ENCODE measurements at regions not wholly inside any gene's neighbourhood (a gene's known extent, or its start where the extent isn't known, plus 50 kb on each side); places are given as distances from the start of the nearest gene placed in this dataset.

DNA sequence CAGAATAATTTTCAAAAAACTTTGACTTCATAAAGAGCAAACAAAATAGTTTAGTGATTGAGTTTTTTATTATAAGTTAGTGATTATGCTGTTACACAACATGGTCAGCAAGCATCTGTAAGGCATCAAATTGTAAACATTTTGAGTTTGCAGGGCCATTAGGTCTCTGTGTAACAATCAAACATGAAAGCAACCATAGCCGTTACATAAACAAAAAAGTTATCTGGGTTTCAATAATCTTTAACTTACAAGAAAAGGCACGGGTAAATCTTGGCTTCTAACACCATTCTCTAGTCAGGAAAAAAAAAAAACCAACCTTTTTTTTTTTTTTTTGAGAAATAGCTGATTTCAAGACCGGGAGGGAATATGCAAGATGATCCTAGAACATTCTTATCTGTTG lies 1941.1 kb downstream of the PCDH7 start:
- no peak overlapping the region for H3K4me2 ChIP-seq (ENCODE audit: insufficient read depth in 1 of 2, low read depth in 2 of 2, low read length in 2 of 2)
- H4K91ac ChIP-seq (replicated peaks; ENCODE audit: insufficient read length, low read length), result no peak overlapping the region
- no peak overlapping the region for H2BK15ac ChIP-seq (ENCODE audit: low read length)
- H4K8ac ChIP-seq (ENCODE audit: extremely low read depth, insufficient read depth, low read length), result no peak overlapping the region
- no peaks in the 10 kb centered on the region for H3K36me3 ChIP-seq (ENCODE audit: control insufficient read depth in 2 of 4, insufficient read depth in 4 of 4, low read length in 3 of 4)
- no peak overlapping the region for H2AK5ac ChIP-seq (ENCODE audit: low read depth, low read length)
- 97% methylated on average over 3 of the region's 3 CpGs; no CpG with 5 or more reads in 1 of the 2 experiments for WGBS, 2 experiments (ENCODE audit: extremely low coverage in 1 of 2, insufficient coverage in 1 of 2, insufficient read length in 1 of 2, insufficient replicate concordance in 2 of 2, low coverage in 1 of 2, low lambda C conversion rate in 2 of 2, missing lambda C conversion rate in 1 of 2)
- H2BK12ac ChIP-seq (ENCODE audit: low read depth, low read length), result no peak overlapping the region
- no peak overlapping the region for H3K27ac ChIP-seq (ENCODE audit: low read depth, low read length)
- peaks cover 0 to 6% of the 10 kb centered on the region in 2 experiments; a peak in 1 of 4 replicates for H3K9me3 ChIP-seq (ENCODE audit: insufficient read depth in 2 of 2, low read depth in 1 of 2, low read length in 1 of 2)
- H4K20me1 ChIP-seq (replicated peaks in 1 of 2; ENCODE audit: control insufficient read depth in 1 of 2, insufficient read depth in 2 of 2, low read length in 2 of 2), result no peaks in the 10 kb centered on the region
- CTCF ChIA-PET (ENCODE audit: partially characterized antibody), result no interaction called here
- no peak overlapping the region for H3K23ac ChIP-seq (ENCODE audit: insufficient read length)
- POLR2A ChIA-PET (ENCODE audit: partially characterized antibody), result no interaction called here
- no peaks in the 10 kb centered on the region for H3K27me3 ChIP-seq (replicated peaks in 1 of 4; ENCODE audit: control insufficient read depth in 3 of 4, extremely low read depth in 1 of 4, insufficient read depth in 3 of 4, low read length in 3 of 4)
- DNase-seq (ENCODE audit: low read depth in 1 of 2, low spot score in 2 of 2) (no peak), FAIRE-seq (no peak)
- no peaks in the 10 kb centered on the region for H3K79me2 ChIP-seq (ENCODE audit: control insufficient read depth in 1 of 2, insufficient read depth in 2 of 2, low read length in 2 of 2)
- H4K5ac ChIP-seq (ENCODE audit: insufficient read length, low read depth, low read length), result no peak overlapping the region
- no peak overlapping the region for H2AFZ ChIP-seq (ENCODE audit: low read length)
- H3K4ac ChIP-seq (replicated peaks; ENCODE audit: insufficient read length, low read depth, low read length), result no peak overlapping the region
- no peak overlapping the region for H2BK5ac ChIP-seq (ENCODE audit: low read depth, low read length)
- H3K23me2 ChIP-seq (ENCODE audit: low read depth, low read length), result no peaks in the 10 kb centered on the region
- H2BK20ac ChIP-seq (ENCODE audit: low read length), result no peak overlapping the region
- H2BK120ac ChIP-seq (replicated peaks; ENCODE audit: low read depth, low read length), result no peak overlapping the region
- no peak overlapping the region for H3K56ac ChIP-seq (replicated peaks; ENCODE audit: insufficient read length, low read depth, low read length)
- H3K79me1 ChIP-seq (ENCODE audit: low read depth, low read length), result no peaks in the 10 kb centered on the region
- H3K4me3 ChIP-seq (ENCODE audit: extremely low read depth in 1 of 4, insufficient read depth in 2 of 4, low read depth in 3 of 4, low read length in 4 of 4), result no peak overlapping the region
- H3K9ac ChIP-seq (replicated peaks in 1 of 4; ENCODE audit: extremely low read depth in 1 of 4, low read depth in 3 of 4, low read length in 3 of 4), result no peak overlapping the region
- no peak overlapping the region for H3K14ac ChIP-seq (ENCODE audit: insufficient read length)
- H3K4me1 ChIP-seq (replicated peaks in 1 of 4; ENCODE audit: control insufficient read depth in 3 of 4, insufficient read depth in 4 of 4, low read length in 3 of 4), result peaks cover 0 to 6% (median 2%) of the 10 kb centered on the region in 4 experiments; a peak in 4 of 7 replicates
- H3K18ac ChIP-seq (ENCODE audit: extremely low read depth, low read length), result no peak overlapping the region
- TF ChIP-seq, protein P1, sequence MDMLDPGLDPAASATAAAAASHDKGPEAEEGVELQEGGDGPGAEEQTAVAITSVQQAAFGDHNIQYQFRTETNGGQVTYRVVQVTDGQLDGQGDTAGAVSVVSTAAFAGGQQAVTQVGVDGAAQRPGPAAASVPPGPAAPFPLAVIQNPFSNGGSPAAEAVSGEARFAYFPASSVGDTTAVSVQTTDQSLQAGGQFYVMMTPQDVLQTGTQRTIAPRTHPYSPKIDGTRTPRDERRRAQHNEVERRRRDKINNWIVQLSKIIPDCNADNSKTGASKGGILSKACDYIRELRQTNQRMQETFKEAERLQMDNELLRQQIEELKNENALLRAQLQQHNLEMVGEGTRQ (IDR thresholded peaks at IDR 0.05; ENCODE audit: low read length), result no peak
- TF ChIP-seq CHD2 (IDR thresholded peaks at IDR 0.05; ENCODE audit: low read length), result no peak
- TF ChIP-seq TCF12 (IDR thresholded peaks at IDR 0.05; ENCODE audit: low read depth, low read length), result no peak
- TF ChIP-seq, protein P2, sequence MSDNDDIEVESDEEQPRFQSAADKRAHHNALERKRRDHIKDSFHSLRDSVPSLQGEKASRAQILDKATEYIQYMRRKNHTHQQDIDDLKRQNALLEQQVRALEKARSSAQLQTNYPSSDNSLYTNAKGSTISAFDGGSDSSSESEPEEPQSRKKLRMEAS (IDR thresholded peaks at IDR 0.05), result no peak
- no peak for TF ChIP-seq CBX5 (IDR thresholded peaks at IDR 0.05; ENCODE audit: low read depth, low read length)
